ENCODE measurements at regions not wholly inside any gene's neighbourhood (a gene's known extent, or its start where the extent isn't known, plus 50 kb on each side); places are given as distances from the start of the nearest gene placed in this dataset.
"Not testable (repeated sequence)": the region's sequence is repeated elsewhere in the genome, so short reads cannot be mapped to it uniquely, and the experiment has no call there.

DNA sequence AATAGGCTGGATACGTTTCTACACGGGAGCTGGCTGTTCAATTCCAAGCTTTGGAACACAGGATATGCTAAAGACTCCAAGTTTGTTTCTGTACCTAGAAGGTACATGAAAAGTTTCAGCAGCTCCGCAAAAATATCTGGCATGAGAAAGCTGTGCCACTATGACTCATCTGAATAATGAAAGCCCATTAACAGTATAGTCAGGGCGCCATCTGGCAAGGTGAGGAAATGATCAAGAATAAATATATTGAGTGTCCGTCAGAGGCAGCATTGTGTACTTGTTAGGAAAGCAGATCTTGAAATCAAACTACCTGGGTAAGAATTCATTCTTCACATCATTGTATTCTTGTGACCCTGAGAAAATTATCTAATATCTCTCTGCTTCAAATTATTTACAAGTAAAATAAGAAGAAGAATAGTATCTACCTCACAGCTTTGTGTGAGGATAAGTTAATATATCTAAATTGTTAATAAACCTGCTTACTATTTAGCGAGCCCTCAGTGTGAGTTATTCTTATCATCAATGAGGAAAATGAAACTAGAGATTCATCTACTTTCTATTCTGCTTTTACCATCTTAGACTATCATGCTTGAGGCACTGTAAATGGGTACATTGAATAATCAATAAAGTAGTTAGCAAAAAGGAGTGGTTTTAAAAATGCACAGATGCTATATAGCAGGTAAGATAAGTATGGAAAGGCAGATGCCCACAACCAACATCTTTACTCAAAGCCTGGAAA is 53.5 kb downstream of the FSCB start:
- DNase-seq: no peak

DNA sequence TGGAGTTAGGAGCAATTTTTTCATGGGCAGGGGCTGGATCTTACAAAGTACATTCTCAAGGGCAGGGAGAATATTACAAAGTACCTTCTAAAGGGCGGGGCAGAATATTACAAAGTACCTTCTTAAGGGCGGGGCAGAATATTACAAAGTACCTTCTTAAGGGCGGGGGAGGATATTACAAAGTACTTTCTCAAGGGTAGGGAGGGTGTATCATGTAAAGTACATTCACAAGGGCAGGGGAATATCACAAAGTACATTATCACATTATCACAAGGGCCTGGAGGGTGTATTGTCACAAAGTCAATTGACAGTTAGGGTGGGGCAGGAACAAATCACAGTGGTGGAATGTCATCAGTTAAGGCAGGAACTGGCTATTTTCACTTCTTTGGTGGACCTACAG is 56.9 kb downstream of the FSCB start:
- not testable (repeated sequence) for DNase-seq

DNA sequence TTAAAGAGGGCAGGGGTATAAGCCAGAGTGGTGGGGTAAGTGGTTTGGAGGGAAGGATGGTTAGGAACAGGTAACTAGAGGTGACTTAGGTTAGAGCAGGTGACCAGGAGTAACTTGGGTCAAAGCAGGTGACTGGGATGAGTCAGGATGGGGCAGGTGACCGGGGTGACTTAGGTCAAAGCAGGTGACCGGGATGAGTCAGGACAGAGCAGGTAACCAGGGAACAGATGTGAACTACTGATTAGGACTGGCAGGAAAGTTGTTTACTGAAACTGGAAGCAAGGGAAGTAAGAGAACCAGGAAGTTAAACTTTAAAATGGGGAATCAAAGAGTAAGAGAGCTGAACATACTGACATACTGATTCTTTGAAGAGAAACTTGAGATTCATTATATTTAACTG is 57.4 kb downstream of the FSCB start:
- peak; percentile 53 for DNase-seq

DNA sequence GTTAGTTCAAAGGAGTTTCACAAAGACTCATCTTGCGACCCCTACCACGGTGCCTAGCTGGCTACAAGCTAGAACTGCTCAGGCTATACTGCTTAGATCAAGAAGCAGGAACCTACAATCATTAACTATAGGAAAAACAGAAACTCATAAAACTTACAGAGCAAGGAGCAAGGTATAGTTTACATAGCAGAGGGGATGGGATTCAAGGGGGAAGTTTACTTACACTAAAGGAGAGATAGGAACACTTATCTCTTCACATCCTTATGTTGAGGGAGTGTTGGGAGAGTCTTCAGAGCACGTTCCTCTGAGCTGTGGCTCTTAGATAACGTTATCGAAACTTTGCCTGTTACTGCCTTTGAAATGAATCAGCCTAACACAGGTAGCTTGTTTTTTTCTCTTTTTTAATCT is 58.1 kb downstream of the FSCB start:
- no peak for DNase-seq

DNA sequence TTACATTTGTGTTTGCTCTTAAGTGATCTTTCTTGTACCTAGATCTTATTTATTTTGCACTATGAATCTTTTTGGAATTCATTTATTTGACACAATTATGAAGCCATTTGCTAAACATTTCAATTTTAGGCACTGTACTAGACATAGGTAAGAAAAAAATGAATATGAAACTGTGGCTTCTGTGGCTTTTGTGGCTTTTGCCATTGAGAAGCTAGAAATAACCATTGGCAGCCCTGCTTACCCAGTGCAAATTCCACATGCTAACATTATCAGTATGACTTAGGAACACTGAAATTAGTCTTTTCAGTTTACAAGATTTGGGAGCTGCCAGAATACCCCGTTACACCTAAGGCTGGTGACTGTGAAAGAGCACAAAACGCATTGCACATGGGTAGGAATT is 60.1 kb downstream of the FSCB start:
- DNase-seq: no peak

DNA sequence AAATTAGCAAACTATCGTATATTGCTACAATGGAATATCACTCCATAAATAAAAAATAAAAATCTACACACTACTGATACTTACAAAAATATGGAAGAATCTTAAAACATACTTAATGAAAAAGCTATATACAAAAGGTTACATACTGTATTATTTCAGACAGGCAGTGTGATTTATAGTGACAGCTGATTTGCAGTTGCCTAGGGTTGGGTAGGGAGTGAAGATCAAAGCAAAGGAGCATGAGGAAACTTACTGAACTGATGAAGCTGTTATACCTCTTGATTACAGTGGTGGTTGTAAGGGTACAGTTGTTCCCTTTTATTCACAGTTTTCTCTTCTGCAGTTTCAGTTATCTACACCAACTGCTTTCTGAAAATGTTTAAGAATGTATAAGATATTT is 62.6 kb downstream of the FSCB start:
- no peak for DNase-seq

DNA sequence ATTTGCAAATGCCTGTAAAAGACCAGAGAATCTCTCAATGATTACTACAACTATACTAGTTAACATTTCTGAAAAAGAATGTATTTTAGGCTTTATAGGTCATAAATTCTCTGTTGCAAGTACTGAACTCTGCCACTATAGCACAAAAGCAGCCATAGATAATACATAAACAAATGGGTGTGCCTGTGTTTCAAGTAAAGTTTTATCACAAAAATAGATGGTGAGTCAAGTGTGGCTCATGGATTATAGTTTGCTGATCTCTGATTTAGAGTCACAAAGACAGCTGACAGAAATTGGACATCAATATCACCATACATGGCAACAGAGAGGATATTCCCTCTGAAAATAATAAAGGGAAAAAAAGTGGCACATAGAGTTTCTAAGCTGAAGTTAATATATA is 68.1 kb downstream of the FSCB start:
- no peak for DNase-seq

DNA sequence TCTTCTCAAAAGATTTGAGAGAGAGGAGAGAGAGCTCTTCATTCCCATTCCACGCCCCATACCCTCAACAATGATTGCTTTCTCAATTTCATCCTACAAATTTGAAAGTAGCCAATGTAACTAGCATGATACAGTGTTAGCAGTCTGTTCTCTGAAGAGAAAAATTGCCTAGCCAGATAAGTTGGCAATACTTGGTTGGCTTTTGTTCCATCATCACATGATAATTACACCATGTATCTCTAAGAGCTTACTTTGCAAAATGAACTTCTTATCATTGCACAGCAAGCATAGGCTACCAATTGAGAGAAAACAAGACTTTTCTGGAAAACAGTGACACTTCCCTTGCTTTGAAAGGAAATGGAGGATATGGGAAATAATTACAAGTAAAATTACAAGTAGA is 68.9 kb downstream of the FSCB start:
- no peak for DNase-seq

DNA sequence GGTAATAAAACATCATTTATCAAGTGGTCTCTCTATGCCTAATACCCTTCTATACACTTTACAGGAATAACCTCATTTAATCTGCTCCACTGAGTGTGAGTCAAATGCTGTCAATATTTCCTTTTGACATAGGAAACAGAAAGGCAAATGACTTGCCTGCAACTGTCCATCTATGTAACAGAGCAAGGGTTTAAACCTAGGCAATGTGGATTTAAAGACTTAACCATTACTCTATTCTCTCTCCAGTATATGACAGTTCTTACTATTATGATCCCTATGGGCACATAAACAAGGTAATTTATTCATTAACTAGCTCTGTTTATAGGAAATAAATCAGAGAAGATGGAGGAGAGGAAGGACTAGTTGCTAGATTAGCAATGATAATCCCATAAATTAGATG is 70.6 kb downstream of the FSCB start:
- DNase-seq: no peak

DNA sequence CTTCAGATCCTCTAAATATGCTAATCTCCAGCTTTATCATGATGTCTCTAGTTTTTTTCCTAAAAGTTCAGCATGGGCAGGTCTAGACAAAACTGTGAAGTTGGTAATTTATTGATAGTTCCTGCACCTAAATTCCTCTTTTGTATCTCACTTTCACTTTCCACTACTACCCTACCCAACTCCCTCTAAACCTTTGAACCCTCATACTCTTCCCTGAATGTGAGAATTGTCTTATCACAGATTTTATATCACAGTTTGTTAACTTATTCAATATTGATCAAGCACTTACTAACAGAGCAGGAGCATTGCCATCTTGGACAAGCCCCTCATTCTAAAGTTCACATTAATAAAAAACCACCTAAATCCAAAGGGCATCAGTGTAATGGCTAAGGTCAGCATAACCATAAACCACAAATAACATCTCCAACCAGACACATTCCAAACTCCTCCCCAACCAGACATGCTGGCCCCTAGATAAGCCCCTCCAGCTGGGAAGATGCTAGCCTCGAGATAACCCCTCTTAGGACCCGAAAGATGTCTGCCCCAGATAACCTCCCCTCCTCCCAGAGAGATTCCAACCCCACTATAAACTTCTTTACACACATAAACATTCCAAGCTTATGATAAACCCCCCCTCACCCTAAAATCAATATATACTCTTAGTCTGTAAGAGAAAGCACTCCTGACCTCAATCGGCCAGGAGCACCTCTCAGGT is 78.7 kb downstream of the FSCB start:
- DNase-seq: peak; percentile 60

DNA sequence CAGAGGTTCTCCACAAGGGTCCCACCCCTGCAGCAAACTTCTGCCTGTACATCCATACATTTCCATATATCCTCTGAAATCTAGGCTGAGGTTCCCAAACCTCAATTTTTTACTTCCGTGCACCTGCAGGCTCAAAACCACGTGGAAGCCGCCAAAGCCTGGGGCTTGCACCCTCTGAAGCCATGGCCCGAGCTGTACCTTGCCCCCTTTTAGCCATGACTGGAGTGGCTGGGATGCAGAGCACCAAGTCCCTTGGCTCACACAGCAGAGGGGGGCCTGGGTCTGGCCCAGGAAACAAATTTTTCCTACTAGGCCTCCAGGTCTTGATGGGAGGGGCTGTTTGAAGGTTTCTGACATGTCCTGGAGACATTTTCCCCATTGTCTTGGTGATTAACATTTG is 84.4 kb downstream of the FSCB start:
- no peak for DNase-seq

DNA sequence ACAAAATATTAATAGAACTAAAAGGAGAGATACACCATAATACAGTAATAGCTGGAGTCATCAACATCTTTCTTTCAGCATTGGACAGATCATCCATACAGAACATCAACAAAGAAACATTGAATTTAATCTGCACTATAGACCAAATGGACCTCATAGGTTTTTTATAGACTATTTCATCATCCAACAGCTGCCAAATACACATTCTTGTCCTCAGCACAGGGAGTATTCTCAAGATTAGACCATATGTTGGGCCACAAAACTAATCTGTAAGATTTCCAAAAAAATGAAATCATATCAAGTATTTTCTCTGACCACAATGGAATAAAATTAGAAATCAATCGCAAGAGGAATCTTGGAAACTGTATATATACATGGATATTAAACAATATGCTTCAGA is 86.9 kb downstream of the FSCB start:
- DNase-seq: no peak

DNA sequence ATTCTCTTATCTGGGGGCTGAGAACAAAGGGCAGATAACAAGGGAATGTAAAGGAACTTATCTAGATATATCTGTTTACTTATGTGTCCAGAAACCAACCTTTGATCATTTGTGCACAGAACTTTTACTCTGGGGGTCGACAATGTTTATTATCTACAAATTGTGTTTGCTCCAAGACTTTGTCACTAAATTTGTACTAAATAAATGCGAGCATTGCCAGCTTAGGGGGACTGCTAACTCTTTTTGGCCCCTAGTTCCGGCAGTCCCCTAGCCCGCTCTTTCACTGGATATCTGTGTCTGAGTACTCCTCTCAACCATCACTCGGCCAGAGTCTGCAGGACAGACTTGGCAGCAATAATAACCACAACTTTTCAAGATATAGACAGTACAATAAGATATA is 88.2 kb downstream of the FSCB start:
- no peak for DNase-seq

DNA sequence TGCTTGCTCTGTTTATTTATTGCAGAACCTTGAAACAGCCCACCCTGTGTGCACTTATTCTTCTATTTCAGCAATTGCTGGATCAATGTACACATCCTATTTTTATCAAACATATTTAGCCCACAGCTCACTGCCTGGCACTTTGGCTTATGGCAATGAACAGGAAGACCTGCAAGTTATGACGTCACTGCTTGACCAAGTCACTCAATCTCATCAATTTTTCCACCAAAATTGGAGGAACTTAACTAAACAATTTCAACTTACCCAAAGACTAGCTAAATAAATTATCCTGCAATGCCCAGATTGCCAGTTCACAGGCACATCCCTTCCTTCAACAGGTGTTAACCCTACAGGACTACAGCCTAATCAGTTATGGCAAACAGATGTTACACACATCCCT is 89.3 kb downstream of the FSCB start:
- DNase-seq: no peak

DNA sequence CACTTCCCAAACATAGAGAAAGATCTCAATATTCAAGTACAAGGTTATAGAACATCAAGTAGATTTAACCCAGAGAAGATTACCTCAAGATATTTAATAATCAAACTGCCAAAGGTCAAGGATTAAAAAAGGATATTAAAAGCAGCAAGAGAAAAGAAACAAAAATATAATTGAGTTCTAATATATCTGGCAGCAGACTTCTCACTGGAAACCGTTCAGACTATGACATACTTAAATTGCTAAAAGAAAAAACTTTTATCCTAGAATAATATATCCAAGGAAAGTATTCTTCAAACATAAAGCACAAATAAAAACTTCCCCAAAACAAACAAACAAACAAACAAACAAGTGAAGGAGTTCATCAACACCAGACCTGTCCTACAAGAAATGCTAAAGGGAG is 92.4 kb downstream of the FSCB start:
- DNase-seq: no peak

DNA sequence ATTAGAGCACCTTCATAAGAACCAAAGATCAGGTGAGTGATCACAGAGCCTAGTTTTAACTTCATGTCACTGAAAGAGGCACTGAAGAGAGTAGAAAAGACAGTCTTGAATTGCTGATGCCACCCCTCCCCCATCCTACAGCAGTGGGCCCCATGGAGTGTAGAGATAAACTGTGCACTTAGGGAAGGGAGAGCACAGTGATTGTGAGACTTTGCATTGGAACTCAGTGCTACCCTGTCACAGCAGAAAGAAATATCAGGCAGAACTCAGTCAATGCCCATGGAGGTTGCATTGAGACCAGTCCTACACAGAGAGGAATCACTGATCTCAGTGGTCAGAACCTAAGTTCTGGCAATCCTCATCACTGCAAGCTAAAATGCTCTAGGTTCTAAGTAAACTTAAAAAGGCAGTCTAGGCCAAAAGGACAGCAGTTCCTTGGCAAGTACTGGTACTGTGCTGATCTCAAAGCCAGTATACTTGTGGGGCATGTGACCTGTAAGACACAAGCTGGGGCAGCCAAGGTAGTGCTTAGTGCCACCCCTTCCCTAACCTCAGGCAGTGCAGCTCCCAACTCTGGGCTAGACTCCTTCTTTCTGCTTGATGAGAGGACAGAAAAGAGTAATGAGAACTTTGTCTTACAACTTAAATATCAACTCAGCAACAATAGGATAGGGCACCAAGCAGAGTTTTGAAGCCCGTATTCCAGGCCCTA is 94.1 kb downstream of the FSCB start:
- no peak for DNase-seq

DNA sequence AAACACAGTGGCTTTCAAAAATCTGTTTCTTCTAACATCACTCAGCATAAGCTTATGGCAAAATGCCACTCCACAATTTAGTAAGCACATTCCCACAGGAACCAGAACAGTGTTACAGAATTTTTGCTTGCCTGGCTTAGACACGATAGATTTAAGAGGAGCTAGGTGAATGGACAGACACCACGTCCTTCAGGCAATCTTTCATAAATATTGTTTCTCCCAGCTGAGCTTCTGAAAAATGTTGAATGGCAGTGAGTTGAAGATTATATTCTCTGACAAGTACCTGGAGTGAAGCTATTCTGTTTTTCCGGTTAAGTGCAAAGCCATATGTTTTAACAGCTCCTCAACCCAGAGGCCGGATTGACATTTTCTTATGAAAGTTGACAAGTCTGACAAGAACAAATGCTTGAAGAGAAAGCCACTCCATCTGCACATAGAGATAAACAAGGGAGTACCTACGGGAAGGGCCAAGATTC is 102.0 kb downstream of the FSCB start:
- no peak for DNase-seq

DNA sequence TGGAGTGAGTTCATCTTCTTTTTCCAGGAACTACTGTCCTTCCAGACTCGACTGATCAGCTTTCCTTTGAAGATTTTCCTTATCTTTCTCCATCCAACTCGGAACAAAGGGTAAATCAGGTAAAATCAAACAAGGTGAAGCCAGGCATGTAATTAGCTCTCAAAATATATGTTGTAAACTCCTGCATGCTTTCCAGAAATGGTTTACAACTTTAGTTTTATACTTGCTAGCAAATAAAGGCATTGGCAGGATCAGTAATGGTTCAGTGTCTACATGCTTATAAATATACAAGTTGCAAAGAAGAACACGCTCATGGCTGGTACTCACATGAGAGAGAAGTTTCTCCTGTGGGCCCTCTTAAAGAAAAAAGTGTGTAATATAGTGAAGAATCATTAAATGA is 102.5 kb downstream of the FSCB start:
- DNase-seq: no peak

DNA sequence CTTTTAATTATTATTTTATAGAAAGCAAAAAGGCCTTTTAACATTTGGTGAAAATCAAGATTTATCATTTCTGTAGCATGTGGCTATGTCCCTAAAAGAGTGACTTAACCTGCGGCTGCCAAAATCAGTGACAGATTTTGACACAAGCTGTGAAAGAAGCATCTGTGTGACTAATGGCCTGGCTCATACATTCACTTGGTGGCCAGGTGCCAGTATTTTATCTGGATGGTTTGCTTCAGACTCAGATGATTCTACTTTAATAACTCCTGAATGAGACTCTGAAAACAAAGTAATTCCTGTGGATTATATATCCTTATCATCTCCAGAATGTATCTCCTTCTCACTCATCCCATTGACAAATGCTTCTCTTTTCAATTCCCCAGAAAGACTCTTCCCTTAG is 103.0 kb downstream of the FSCB start:
- DNase-seq: no peak

DNA sequence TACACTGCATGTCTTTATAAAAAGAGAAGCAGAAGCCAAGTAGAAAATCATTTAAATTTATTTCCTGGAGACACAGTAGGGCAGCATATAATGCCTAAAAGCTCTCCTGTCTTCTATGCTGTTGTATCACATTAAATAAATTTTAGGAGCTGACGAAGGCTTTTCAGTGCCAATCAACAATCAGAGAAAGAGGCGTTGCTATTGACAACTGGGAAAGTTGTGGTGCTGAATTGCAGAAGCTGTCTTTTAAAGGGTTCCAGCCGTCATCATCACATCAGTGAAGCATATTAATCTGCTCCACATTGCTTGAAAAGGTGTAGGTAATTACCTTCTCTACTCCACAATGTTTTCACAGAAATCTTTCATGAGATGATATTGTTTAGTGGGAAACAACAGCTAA is 103.9 kb downstream of the FSCB start:
- DNase-seq: no peak

DNA sequence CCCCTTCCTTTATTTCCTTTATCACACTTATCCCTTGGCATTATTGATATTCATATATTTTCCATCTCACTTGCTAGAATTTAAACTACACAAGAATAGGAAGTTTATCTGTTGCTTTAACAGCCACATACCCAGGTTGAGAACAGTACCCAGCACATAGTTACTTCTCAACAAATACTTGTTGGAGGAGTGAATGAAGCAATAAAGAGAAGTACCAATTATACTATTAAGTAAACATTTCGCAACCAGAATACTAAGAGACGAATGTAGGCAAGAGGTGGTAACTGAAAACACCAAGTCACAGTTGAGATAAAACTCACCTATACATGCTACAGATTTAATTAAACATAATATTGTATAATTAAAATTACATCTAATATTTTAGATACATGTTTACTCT is 110.9 kb downstream of the FSCB start:
- DNase-seq: no peak

DNA sequence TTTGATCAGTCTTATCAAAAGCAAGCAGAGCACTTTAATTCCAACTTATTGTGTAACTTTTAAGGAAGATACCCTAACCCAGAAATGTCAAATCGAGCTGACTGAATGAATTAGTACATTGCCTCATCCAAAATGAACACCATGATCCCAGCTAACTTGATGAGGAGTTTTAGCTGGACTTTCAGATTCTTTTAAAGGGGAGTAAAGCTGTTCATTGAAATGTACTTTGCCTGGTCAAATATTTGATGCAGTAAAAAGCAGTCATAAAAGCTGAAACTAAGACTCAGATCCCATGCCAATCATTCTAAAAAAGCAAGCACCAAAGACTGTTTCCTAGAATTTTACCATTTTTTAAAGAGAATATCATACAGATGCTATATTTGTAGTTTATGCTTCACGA is 114.1 kb downstream of the FSCB start:
- DNase-seq: no peak

DNA sequence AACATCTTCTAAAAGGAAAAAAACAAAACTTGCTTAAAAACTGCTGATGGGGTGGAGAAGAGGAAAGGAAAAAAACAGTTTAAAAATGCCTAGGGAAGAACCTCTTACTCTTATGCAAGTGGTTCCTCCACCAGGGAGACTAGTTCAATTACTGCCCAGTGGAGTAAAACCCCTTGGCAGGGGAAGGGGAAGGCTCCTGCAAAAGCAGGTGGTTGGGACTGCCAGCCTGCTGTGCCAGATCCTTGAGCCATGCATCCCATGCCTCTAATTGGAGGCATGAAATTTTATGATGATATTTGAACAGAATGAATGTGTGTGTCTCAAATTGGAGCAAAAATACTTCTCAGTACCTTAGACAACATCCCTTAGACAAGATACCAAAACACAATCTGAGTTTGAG is 118.8 kb downstream of the FSCB start:
- DNase-seq: no peak

DNA sequence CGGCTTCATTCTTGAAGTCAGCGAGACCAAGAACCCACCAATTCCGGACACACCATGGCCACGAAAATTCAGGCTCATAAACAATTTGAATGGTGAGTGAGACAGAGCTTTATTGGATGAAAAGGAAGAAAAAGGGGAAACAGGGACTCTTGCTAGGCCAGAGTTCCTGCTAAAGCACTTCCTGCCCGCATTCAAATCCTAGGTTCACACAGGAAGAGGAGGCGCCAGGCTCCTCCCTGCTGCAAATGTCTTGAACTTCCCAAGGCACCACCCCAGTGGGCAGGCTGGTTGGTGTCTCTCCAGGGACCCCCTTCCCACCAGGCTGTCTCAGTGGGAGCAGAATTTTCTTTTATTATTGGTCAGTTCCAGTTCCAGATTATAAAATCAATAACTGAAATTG is 121.2 kb downstream of the FSCB start:
- no peak for DNase-seq

All from islet precursor cell (in vitro differentiated cells).